HG03045 (cell line): ENCODE measurements at regions not wholly inside any gene's neighbourhood (a gene's known extent, or its start where the extent isn't known, plus 50 kb on each side); places are given as distances from the start of the nearest gene placed in this dataset.
"Not testable (repeated sequence)": the region's sequence is repeated elsewhere in the genome, so short reads cannot be mapped to it uniquely, and the experiment has no call there.

Source experiments
- ATAC-seq: cut with Tn5 transposase; IDR thresholded peaks from one replicate; pipeline ENCODE4 v1.9.1; 2021; ENCODE audit warnings: mild to moderate bottlenecking, moderate library complexity; ENCODE audit not compliant: unreplicated experiment

DNA sequence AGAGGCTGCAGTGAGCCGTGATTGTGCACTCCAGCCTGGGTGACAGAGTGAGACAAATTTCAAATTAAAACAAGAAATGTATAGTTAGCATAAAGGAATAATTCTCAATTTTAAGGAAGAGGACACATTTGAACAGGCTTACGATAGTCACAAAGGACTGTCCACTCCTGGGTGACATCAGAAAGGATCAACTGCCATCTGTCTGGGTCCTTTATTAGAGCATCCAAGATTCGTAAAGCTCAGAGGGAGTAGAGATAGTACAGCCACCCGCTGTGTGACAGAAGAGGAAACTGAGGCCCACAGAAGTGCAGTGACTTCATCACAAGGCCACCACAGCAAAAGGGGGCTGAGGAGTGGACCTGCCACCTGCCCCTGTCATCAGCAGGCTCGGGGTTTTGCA is 149.3 kb upstream of the RBPJ start:
- no peak for ATAC-seq

DNA sequence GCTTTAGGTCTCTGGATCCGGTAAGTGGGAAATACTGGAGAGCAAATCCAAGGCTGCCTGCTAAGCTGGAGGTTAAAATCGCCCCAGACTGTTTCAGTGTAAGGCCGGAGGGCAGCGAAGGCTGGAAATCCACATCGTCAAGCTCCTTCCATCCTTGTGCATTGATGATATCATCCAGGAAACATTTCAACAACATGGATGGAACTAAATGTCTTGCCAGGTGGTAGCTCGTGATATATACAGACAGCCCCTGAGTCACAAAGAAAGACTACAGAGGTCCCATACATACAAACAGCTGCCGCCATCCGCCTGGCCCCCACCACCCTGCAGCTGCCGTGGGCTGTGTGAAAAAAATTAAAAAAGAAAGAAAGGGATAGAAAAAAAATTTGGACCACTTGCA is 148.9 kb upstream of the RBPJ start:
- ATAC-seq, result no peak

DNA sequence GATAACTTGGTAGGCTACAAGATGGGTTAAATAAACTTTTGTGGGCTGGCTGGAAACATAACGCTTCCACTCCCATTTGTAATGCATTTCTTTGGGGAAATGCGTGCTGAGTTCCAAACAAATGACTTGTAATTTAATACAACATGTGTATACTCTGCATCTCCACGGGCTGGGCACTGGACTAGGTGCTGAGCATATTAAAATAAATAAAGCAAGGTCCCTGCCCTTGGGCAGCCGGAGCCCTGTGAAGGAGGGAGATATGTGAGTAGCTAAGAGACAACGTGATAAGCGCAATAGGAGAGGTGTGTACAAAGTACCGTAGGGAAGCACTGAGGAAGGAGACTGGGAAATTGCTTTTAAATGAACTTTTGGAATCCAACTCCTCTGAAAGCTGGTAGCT is 147.2 kb upstream of the RBPJ start:
- no peak for ATAC-seq

GRCh38 chr4:26174027-26174426 is 146.8 kb upstream of the RBPJ start:
- ATAC-seq, result no peak

- ATAC-seq, result peak; percentile 54
These were observed 145.6 kb upstream of the RBPJ start for GRCh38 chr4:26175006-26175786.

DNA sequence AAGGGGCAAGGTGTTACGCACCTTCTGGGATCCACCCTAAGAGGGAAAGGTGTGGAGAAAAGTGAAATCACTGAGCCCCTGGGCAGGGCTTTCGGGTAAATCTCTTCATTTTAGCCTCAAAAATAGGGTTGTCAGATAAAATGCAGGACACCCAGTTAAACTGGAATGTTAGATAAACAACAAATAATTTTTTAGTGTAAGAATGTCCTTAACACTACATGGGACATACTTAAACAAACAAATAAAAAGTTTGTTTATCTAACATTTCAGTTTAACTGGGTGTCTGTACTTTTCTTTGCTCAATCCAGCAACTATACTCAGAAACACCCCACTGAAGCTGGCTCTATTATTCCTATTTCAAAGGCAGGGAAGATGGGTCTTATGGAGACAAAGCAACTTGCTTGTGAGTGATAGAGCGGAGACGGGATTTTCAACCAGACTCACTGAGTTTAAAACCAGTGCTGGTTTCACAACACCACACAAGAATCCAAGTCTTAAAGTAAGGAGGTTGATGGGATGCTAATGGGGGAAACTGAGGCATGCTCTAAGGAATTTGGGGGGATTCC is 144.8 kb upstream of the RBPJ start:
- ATAC-seq, result no peak

- ATAC-seq, result no peak
These were observed 144.1 kb upstream of the RBPJ start for GRCh38 chr4:26176598-26177149.

DNA sequence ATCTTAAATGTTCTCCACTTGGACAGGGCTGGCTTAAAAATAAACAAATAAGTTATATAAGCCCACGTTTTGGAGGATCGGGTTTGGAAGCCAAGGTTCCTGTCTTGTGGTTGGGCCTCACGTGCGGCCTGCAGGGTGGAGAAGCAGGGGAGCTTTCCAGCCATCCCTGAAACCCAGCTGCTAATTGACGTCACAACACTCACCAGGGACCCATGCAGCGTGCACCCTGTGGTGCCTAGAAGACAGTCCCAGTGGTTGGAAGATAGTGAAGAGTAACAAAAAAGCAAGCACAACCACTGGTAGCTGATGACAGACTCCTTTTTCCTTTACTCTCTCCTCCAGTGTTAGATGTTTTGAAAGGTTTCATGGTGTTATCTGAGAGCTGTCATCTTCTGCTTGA is 142.0 kb upstream of the RBPJ start:
- peak; percentile 32 for ATAC-seq

GRCh38 chr4:26179316-26179760 is 141.5 kb upstream of the RBPJ start:
- ATAC-seq, result peak; percentile 75

DNA sequence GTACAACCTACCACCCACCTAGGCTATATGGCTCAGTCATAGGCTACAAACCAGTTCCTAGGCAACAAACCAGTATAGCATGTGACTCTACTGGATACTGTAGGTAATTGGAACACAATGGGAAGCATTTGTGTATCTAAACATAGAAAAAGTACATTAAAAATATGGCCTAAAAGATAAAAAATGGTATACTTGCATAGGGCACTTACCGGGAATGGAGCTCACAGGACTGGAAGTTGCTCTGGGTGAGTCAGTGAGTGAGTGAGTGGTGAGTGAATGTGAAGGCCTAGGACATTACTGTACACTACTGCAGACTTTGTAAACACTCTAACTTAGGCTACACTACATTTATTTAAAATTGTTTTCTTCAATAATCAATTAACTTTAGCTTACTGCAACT is 139.2 kb upstream of the RBPJ start:
- no peak for ATAC-seq

GRCh38 chr4:26183017-26183416 is 137.8 kb upstream of the RBPJ start:
- no peak for ATAC-seq

- no peak for ATAC-seq
These were observed 135.4 kb upstream of the RBPJ start for GRCh38 chr4:26185436-26185835.

- no peak for ATAC-seq
These were observed 129.5 kb upstream of the RBPJ start for GRCh38 chr4:26191353-26191752.

DNA sequence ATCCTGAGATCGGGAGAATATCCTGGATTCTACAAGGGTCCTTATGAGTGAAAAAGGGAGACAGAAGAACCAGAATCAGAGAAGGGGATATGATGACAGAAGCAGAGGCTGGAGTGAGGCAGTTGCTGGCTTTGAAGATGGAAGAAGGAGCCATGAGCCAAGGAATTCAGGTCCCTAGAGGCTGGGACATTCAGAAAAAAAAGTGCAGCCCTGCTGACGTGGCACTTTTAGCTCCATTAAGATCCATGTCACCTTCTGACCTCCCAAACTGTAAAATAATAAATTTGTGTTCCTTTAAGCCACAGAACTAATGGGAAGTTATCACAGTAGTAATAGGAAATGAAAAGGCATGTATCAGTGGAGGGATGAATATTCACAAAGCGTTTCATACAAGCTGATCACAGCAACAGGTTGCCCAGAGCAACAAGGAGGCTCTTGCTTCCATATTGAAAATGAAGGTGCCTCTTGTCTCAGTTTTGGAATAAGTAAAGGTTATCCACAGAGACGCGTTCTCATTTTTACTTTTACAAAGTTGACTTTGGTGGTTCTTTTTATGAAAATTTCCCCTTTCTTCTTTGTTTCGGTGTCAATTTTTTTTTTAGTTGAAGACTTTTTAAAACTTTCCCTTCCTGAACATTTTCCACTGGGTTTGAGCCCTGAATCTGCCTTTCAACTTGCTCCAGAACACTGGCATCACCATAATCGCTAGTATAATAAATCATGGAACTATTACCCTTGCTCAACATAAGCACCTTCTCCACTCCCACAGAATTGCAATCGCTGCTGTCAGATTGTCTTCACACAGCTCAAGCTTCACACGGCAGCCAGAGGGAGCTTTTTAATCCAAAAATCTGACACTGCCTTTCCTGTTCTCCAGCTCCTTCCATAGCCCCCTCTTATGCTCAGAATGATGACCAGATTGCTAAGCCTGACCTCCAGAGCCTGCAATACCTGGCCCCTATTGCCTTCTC is 127.6 kb upstream of the RBPJ start:
- peak; percentile 45 for ATAC-seq

GRCh38 chr4:26194764-26195163 is 126.0 kb upstream of the RBPJ start:
- no peak for ATAC-seq

DNA sequence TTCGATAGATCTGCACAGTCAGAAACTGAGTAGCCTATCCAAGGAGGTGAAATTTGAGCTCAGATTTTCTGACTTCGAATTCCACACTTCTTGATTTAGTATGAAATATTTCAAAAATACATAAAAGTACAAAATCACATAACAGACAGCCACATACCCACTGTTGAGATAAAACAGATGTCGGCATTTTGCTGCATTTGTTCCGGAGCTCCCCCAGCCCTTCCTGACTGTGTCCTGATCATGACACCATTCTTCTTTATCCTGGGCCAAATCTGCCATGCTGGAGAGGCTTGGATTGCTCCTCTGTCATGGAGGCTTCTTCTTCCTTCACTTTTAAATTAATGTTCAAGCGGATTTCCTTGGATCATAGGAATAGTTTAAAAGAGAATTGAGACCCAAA is 124.2 kb upstream of the RBPJ start:
- no peak for ATAC-seq

DNA sequence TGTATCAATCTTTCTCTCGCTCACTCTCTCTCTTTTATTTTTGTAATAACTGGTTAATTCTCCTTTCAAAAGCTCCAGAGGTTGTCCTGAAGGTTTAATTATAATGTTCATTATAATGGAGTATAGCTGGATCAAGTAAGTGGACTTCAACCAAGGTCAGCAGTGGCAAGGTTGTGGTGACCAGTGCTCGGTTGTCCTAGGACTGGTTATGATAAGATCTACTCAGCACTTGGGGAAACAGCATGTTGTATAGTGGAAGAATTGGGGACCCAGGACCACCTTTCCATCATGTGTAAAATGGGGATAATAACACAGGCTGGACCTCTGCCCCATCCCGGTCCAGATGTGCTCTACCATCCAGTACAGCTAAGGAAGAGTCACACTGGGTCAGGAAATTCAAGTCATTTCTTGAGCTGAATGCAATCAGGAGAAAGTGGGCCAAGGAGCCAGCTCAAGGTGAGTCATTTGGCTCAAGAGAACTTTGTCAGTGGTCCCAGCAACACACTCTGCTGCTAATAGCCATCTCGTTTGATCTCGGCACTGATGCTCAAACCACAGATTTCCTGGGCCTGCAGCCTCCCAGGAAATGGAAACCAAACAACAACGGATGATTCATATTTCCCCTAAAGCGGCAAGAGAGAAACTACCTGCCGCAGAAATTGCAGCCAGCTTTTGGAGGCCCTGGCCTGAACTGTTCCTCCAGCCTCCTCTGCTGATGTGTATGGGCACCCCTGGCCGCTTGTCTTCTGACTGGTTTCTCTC is 123.6 kb upstream of the RBPJ start:
- peak; percentile 84 for ATAC-seq

- ATAC-seq, result not testable (repeated sequence)
These were observed 121.9 kb upstream of the RBPJ start for GRCh38 chr4:26198931-26199330.

DNA sequence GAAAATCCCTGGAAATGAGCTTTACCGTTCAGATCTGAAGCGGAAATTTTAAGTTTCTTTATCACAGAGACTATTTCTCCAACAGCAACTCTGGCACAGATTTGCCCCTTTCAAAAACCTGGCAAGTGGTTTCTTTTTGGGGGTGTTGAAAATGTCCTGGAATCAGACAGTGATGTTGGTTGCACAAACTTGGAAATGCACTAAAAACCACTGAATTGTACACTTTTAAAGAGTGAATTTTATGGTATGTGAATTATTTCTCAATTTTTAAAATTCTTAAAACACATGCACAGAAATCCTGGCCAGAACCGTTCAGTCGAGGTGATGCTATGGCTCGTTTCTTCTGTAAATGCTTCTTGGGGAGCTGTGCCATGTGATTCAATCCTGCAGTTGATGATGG is 121.2 kb upstream of the RBPJ start:
- ATAC-seq, result no peak

GRCh38 chr4:26201120-26201519 is 119.7 kb upstream of the RBPJ start:
- no peak for ATAC-seq
